Embryonic facial prominence (tissue), 1 donor: ENCODE measurements at regions not wholly inside any gene's neighbourhood (a gene's known extent, or its start where the extent isn't known, plus 50 kb on each side); places are given as distances from the start of the nearest gene placed in this dataset.

Experiments
- DNase-seq: peaks from one replicate; pipeline ENCODE4 v3.0.0-alpha.2; 2016; ENCODE audit errors: extremely low spot score

DNA sequence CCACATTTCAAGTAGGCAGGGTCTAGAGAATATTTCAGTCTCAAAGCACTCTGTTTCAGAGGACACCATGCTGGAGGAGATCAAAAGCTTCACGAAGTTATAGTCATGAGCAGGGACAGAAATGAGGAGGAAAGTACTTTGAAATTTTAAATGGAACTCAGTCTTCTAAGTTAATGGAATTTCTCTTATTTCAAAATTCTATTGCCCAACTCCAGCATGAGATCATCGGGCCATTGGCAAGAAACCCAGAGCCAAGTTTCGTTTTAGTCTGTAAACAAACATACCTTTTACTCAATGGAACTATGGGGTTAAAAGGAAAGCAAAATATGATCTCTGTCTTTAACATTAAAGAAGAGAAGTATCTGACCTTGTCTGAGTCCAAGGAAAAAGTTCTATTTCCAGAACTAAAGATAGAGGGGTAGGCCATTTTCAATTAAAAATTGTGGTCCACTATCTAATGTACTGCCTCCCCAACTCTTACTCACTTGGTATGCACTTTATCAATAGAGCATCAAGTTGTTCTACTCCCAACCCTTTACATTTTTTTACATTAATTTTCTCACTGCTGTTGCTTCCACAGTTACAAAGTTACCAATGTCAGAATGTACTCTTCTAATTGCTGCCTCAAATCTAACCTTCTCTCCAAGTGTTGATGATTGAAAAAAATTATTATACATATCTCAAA, 235.3 kb upstream of the NRSN1 start:
- no peak for DNase-seq

DNA sequence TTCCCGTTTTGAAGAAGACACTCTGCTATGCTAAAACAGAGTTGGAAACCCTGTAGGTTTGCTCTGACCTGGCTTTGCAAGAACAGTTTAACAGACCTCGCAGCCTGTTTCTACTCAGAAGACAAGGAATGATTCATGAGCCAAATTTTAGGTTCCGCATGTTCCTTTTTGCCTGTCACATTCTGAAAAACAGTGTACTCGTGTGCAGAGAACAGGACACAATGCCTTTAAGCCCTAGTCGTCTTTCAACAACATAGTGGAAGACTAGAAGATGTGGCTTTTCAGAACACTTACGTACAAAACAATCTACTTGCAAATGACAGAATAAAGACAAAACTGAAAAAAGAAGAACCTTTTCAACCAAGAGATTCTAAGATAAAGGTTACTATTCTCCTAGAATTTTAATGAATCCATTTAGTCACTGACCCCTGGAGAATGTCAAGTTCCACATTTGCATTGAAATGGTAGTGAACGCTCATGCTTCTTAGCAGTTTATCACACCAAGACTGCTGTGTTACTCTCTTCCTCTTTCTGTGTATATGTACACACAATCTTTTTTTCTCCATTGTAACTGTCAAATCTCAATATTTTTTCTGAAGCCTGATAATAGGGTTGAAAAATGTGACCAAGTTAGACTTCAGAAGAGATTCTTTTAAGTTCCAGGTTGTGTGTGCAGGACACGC, 220.7 kb upstream of the NRSN1 start:
- DNase-seq = no peak

GRCh38 chr6:23910420-23910819, 215.6 kb upstream of the NRSN1 start:
- no peak for DNase-seq

GRCh38 chr6:23927935-23928334, 198.1 kb upstream of the NRSN1 start:
- no peak for DNase-seq

GRCh38 chr6:23929201-23929600, 196.8 kb upstream of the NRSN1 start:
- no peak for DNase-seq

DNA sequence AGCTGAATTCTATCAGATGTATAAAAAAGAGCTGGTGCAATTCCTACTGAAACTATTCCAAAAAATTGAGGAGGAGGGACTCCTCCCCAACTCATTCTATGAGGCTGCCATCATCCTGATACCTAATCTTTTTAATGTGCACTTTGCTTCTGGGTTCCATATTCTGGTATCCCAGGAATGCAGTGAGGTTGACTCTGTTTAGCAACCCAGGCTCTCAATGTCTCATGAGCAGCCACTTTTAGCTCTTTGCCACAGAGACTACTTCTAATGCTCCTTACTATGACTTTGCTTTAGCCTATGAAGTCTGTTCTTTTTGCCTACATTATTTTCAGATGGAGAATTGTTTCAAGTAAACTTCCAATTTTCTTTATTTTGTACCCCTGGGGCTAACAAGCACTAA, 185.5 kb upstream of the NRSN1 start:
- DNase-seq = no peak

DNA sequence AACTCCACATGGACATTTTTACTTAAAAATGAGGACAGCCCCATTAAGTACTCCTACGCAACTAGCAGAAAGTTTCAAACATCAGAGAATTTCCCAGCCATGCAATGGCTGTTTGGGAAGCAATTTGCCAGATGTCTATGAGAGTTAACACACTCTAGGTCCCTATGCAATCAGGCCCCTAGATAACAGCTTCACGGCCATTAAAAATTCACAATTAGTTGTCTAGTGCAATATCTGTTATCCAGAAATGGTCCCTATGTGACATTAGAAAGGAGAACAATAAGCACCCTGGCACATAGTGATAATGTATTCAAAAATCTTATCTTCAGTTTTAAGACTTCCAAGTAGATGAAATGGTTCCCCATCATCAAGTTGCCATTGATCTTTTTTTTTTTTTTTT, 174.3 kb upstream of the NRSN1 start:
- no peak for DNase-seq

DNA sequence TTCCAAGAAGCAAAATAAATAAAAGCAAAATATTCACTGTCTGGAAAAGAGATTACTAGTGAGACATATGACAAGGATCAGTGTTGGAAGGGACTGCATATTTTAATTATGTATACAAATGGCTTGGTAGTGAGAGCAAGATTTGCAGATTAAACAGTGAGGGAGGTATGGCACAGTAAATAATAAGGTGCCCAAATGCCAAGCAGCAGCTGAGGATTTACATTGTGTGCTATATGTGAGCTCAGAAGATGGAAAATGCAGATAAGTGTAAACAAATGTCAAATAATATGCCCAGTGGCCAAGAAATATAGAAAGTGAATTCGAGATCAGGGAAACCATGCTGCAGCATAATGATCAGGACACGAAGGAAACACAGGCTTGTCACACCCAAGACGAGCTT, 173.8 kb upstream of the NRSN1 start:
- no peak for DNase-seq

- no peak for DNase-seq
Observed at GRCh38 chr6:23953976-23954375, 172.0 kb upstream of the NRSN1 start.

- no peak for DNase-seq
Observed at GRCh38 chr6:23957017-23957416, 169.0 kb upstream of the NRSN1 start.

DNA sequence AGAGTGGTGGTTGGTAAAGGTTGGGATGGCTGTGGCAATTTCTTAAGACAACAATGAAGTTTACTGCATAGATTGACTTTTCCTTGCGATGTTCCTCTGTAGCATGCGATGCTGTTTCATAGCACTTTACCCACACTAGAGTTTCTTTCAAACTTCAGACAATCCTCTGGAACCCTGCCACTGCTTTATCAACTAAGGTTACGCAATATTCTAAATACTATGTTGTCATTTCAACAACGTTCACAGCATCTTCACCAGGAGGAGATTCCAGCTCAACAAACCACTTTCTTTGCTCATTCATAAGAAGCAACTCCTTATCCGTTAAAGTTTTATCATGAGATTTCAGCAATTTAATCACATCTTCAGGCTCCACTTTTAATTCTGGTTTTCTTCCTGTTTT, 161.2 kb upstream of the NRSN1 start:
- DNase-seq = no peak

DNA sequence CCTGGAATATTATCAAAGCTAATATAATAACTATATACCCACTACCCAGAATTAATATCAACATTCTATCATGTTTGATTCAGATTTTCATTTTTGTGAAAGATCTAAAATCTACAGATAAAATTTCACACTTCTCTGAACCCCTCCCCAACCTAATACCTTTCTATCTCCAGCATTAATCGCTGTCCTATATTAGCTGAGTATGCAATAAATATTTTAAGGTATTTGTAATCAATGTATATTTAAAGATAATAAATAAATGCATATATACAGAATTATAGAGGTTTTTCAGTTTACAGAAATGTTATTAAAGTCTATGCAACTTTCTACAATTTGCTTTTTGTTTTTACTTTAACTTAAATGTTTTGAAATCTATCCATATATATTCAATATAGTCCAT, 156.7 kb upstream of the NRSN1 start:
- DNase-seq = no peak

- DNase-seq = no peak
Observed at GRCh38 chr6:23977706-23978105, 148.3 kb upstream of the NRSN1 start.

GRCh38 chr6:23980965-23981364, 145.1 kb upstream of the NRSN1 start:
- no peak for DNase-seq

DNA sequence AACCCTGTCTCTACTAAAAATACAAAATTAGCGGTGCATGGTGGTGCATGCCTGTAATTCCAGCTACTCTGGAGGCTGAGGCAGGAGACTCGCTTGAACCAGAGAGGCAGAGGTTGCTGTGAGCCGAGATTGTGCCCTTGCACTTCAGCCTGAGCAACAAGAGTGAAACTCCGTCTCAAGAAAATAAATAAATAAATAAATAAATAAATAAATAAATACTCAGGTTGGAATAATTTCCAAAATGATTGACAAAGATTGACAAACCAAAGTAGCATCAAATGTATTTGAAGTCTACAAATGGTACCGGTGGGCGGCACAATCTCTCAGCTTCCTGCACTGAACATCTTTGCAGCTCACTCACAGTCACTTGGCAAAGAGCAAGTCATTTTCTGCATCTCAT, 144.1 kb upstream of the NRSN1 start:
- no peak for DNase-seq

DNA sequence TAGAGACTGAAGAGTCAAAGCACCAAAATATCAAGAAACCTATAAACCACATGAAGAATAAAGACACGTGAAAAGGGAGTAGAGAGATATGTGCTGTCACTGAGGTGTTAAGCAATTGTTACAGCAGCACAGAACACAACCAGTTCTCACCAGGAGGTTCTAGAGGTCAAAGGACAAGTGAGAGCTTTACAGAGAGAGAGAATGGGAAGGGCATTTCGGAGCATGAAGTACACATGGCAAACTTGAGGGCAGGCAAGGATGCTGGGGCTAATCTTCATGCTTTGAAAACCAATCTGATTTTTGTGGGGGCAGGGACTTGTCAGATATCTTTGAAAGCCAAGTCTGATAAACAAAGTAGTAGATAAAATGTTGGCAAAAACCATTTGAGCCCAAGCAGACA, 142.3 kb upstream of the NRSN1 start:
- no peak for DNase-seq

DNA sequence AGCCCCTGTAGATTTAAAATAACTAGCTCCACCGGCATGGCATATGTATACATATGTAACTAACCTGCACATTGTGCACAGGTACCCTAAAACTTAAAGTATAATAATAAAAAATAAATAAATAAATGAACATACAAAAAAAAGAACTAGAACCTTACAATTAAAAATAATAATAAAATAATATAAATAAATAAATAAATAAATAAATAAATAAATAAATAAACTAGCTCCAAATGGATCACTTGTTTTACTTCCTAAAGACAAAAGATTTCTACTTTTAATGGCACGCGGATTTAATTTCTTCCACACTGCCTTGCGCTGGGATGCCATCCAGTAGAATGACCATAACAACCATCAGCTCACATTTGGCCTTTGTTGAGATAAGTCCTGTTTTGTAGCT, 141.0 kb upstream of the NRSN1 start:
- DNase-seq = no peak

DNA sequence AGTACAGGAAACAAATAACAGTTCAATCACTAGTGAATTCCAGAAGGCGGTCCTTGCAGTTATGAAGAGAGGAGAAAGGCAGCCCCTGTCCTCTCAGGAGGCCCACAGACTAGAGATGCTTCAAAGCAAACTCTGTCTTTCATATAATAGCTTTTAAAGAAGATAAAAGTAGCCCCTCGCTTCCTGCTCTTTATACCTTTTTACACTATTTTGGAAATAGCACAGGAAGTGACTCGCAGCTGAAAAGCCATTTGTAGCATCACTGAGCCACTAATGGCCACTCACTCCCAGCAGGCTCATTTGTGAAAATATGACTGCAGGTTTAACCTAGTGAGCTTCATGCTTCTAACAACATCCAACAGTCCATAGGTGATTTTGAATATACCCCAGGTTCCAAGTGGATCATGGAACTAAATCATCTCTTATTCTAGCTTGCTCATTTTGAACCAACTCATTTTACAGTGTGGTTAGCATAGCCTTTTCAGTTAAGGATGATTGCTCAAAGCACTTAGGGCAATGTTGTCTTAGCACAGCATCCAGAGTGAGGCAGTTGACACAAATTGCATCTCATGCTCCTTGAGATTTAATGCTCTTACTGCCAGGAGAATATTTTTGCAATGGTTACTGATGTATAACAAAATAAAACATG, 136.0 kb upstream of the NRSN1 start:
- no peak for DNase-seq

DNA sequence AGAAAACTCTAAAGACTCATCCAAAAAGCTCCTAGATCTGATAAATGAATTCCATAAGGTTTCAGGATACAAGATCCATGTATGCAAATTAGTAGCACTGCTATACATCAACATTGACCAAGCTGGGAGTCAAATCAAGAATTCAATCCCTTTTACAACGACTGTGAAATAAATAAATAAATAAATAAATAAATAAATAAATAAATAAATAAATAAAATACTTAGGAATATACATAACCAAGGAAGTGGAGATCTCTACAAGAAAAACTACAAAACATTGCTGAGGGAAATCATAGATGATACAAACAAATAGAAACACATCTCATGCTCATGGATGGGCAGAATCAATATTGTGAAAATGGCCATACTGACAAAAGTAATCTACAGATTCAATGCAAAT, 132.0 kb upstream of the NRSN1 start:
- DNase-seq = no peak

GRCh38 chr6:24004062-24004461, 122.0 kb upstream of the NRSN1 start:
- no peak for DNase-seq

- DNase-seq = no peak
Observed at GRCh38 chr6:24004659-24005058, 121.4 kb upstream of the NRSN1 start.

DNA sequence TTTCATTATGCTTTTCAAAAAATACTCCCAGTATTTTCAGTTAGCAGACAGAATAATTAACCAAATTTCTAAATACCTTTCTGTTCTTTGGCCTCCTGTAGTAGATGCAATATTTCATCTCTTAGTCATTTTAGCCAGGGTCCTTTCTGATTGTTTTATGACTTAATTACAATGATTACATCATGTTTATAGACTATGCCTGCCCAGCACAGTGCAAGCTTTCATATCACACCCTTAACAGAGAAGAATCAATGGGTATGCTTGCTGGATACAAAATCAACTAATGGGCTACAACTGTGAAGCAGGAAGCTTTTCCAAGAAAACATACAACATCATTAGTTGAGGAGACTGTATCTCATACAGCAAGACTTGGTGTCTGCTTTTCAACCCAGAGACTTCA, 119.8 kb upstream of the NRSN1 start:
- no peak for DNase-seq

GRCh38 chr6:24009319-24009718, 116.7 kb upstream of the NRSN1 start:
- no peak for DNase-seq
